HG02885 (cell line): ENCODE measurements at regions not wholly inside any gene's neighbourhood (a gene's known extent, or its start where the extent isn't known, plus 50 kb on each side); places are given as distances from the start of the nearest gene placed in this dataset.

Experiments
- ATAC-seq: cut with Tn5 transposase; IDR thresholded peaks from one replicate; pipeline ENCODE4 v1.9.1; 2021; ENCODE audit warnings: mild to moderate bottlenecking; ENCODE audit not compliant: unreplicated experiment, poor library complexity

- ATAC-seq = no peak
Observed at GRCh38 chr10:78912361-78913218, 156.2 kb upstream of the ZMIZ1 start.

- ATAC-seq = no peak
Observed at GRCh38 chr10:78913219-78914059, 155.3 kb upstream of the ZMIZ1 start.

GRCh38 chr10:78914060-78914378 lies 154.7 kb upstream of the ZMIZ1 start:
- no peak for ATAC-seq

- ATAC-seq = peak; percentile 51
Observed at GRCh38 chr10:78914502-78915189, 154.1 kb upstream of the ZMIZ1 start.

- peak; percentile 26 for ATAC-seq
Observed at GRCh38 chr10:78915190-78915518, 153.6 kb upstream of the ZMIZ1 start.

- ATAC-seq = no peak
Observed at GRCh38 chr10:78916227-78916626, 152.5 kb upstream of the ZMIZ1 start.

GRCh38 chr10:78919181-78919966 lies 149.4 kb upstream of the ZMIZ1 start:
- ATAC-seq = no peak

- no peak for ATAC-seq
Observed at GRCh38 chr10:78920011-78920410, 148.8 kb upstream of the ZMIZ1 start.

GRCh38 chr10:78921895-78922294 lies 146.9 kb upstream of the ZMIZ1 start:
- ATAC-seq = no peak

GRCh38 chr10:78923647-78924318 lies 145.0 kb upstream of the ZMIZ1 start:
- no peak for ATAC-seq

- no peak for ATAC-seq
Observed at GRCh38 chr10:78924319-78925003, 144.3 kb upstream of the ZMIZ1 start.

GRCh38 chr10:78925275-78925674 lies 143.5 kb upstream of the ZMIZ1 start:
- no peak for ATAC-seq

- no peak for ATAC-seq
Observed at GRCh38 chr10:78925800-78926319, 142.9 kb upstream of the ZMIZ1 start.

GRCh38 chr10:78927257-78927995 lies 141.3 kb upstream of the ZMIZ1 start:
- ATAC-seq = no peak

GRCh38 chr10:78928330-78928729 lies 140.4 kb upstream of the ZMIZ1 start:
- no peak for ATAC-seq

- ATAC-seq = no peak
Observed at GRCh38 chr10:78929541-78929940, 139.2 kb upstream of the ZMIZ1 start.

GRCh38 chr10:78931321-78932053 lies 137.3 kb upstream of the ZMIZ1 start:
- ATAC-seq = no peak

- ATAC-seq = no peak
Observed at GRCh38 chr10:78932054-78932386, 136.7 kb upstream of the ZMIZ1 start.
